HG03159 (cell line): ENCODE measurements at regions not wholly inside any gene's neighbourhood (a gene's known extent, or its start where the extent isn't known, plus 50 kb on each side); places are given as distances from the start of the nearest gene placed in this dataset.
"Not testable (repeated sequence)": the region's sequence is repeated elsewhere in the genome, so short reads cannot be mapped to it uniquely, and the experiment has no call there.

Experiments
- ATAC-seq: cut with Tn5 transposase; IDR thresholded peaks from one replicate; pipeline ENCODE4 v1.9.1; 2021; ENCODE audit warnings: mild to moderate bottlenecking, moderate library complexity; ENCODE audit not compliant: unreplicated experiment

GRCh38 chr12:91307957-91308670, 125.5 kb upstream of the DCN start:
- ATAC-seq: no peak

- ATAC-seq: no peak
Measured at GRCh38 chr12:91290354-91290753, 107.7 kb upstream of the DCN start.

GRCh38 chr12:91289906-91290305, 107.3 kb upstream of the DCN start:
- ATAC-seq: no peak

DNA sequence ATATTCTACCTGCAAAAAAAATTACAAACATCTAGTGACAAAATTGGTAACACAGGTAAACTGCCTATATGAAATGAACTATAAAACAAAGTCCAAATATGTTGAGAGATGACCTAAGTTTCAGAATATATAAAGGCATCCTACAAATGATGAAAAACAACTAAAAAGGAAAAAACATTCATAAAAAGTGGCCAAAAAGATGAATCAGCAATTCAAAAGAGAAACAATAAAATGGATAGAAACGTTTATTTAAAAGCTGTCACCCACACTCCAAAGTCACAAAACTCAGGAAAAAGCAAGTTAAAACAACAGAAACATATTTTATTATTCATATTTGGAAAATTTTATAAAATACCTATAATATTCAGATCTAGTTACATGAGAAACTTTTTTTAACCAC, 106.5 kb upstream of the DCN start:
- ATAC-seq: no peak

DNA sequence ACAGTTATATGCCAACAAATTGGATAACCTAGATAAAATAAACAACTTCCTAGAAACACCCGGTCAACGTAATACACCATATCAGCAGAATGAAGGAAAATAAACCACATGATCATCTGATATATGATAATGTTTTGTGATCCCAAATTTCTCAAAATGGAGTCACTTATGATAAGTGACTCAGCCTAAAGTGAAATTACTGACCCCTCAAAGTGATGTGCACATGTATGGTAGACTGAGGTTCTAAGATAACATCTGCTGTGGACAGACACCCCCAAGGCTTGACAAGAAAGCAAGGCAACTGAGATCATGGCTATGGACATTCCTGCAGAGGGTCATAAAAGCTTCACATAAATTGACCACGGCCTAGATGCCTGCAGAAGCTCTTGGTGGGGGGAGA, 105.1 kb upstream of the DCN start:
- ATAC-seq: no peak

DNA sequence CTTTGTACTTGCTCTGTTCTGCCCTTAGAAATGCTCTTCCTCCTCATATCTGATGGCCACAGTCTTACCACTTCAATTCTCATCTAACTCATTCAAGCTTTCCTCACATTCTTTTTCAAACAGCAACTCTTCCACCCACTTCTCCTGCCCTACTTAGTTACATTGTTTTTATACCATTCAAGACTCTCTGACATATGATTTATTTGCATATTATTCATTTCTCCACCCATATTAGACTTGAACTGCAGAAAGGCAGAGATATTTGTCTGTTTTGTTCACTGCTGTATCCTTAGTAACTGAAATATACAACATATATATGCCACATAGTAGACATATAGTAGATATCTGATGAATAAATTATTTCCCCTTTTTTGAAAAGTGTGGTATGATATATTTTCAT, 95.5 kb upstream of the DCN start:
- ATAC-seq: no peak

DNA sequence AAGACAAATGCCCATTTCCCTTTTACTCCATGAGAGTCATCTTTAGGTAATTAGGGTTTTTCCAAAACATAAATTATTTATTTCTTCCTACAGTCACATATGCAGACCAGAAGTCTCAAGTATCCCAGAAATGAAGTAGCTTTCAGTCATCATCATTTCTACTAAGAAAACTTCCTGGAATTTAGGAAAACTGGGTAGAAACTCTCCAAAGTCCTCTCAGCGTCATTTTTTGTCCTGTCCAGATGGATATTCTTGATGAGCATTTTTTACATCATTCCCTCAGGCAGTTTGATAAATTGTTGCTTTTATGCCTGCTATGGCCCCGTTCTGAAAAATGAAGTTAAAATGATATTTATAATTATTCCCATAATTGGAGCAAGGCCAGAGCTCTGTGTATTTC, 93.9 kb upstream of the DCN start:
- no peak for ATAC-seq

DNA sequence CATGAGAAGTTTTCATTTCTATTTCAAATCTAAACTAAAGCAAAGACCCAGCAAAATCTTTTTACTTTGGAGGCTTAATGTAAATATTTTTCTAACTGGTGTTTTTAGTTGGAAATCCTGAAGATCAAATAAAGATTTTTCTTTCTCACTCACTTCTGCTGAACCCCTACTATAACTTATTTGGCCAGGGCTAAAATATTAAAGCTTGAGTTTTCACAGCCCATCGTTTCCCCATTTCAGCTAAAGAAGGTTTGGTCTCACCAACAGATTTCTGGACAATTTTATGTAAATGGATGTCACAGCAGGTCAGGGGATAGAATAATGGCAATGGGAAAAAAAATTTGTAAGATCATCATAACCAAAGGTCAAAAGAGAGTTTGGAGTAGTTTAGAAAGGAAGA, 92.7 kb upstream of the DCN start:
- no peak for ATAC-seq

DNA sequence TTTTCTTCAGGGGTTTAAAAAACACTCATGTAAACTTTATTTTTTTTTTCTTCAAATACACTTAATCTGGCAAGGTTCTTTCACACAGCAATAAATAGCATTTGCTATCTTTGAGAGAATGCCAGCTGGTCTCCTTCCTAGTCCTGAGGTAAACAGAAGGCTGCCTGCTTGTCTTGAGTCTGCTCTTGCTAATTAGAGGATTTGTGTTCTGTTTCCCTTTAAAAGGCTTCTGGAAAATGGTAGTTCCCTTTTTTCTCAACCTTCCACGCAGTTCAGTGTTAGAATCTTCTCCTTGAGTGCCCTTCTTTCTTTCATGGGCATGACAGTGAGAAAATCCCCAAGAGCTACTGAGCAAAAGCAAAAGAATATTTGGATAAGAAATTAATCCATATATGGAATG, 92.3 kb upstream of the DCN start:
- no peak for ATAC-seq

DNA sequence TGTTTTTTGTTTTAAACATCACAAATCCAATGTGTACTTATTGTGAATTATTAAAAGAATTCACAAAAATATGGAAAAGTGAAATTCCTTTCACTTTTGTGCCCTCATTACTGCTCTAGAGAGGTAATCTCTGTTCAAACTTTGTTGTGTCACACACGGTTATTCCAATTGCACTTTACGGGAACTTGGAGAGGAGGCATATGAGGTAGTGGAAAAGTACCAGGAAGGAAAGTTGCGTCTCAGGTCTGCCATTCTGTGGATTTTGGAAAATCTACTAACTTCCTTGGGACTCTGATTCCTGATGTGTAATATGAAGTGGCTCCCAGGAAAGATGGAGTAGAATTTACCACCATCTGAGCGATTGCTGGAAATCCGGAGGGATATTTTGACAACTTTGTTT, 90.9 kb upstream of the DCN start:
- no peak for ATAC-seq

GRCh38 chr12:91272461-91273063, 89.9 kb upstream of the DCN start:
- ATAC-seq: no peak

DNA sequence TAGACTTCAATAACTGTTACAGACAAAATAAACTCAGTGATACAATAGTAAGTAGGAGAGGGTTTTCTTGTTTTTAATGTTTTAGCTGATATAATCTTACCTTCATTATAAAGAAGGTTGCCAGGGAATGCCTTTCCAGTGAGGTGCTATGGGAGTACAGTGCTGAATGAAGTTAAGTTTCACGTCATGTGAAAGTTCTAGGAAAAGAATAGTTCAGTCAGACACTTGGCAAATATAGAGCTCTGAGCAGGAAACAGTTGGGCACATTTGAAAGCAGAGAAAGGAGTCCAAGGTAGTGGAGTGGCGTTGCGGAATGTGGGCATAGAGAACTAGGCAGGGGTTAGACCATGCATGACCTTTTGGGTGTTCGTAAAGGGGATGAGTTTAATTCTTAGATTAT, 88.6 kb upstream of the DCN start:
- no peak for ATAC-seq

DNA sequence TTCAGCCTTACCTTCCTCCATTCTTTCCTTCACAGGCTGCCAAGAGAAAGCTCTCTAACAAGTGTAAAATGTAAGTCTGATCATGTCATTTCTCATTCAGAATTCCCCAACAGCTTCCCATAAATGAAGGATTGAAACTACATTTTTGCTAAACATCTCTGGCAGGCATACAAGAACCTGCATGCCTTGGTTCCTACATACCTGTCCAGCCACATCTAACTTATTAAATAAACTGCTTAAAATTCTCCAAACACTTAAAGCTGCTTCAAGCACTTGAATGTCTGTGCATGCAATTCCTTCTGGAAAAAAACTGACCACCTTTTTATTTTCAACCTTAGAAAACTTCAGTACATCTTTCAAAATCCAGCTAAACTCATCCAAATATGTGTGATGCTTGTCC, 84.4 kb upstream of the DCN start:
- ATAC-seq: no peak

DNA sequence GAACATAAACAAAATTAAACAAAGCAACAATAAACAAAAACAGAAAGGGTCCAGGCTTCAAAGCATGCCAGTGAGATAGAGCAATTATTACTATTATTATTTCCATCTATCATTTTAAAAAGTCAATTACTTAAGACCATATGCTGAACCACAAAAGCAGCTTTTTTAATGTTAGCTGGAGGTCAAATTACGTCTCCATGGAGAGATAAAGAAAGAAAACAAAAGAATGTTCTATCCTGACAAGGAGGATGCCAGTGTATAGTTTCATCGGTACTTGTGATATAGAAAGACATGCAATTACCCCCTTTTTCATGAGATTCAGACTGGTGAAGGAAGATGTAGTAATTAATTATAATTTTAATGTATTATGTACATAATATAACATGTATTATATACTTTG, 81.6 kb upstream of the DCN start:
- no peak for ATAC-seq

DNA sequence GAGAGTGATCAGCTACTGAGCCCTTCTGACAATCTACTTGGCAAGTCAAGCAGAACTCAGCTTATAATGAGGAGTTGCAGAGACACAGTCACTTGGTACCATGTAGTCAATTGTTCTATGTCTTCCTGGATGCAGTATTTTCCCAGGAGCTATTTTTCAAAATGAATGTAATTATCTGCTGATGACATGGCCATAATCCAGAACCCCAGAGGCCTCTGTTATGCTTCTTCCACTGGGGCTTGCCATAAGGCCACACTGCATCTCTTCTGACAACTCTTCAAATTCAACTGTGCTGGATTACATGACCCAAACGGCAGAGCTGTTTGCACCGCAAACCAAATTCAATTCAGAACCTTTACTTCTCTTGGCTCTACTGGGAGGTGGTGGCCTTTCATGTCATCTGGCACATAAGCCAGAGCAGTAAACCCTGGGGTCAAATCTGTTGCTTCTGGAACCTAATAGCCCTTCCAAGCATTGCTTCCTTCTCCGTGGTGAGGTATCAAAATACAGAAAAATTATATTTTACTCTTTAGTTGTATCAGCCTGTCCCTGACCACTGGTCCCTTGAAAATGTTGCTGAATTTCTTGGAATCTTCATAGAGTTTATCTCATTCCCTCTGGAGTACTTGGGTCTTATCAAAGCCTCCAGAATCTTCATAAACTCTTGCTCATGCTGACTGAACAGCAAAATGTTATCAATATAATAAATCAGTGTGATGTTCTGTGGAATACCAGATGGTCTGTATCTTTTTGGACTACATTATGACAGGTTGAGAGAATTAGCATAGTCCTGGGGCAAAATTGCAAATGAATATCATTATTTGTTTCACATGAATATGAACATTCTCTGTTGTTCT, 79.4 kb upstream of the DCN start:
- no peak for ATAC-seq

DNA sequence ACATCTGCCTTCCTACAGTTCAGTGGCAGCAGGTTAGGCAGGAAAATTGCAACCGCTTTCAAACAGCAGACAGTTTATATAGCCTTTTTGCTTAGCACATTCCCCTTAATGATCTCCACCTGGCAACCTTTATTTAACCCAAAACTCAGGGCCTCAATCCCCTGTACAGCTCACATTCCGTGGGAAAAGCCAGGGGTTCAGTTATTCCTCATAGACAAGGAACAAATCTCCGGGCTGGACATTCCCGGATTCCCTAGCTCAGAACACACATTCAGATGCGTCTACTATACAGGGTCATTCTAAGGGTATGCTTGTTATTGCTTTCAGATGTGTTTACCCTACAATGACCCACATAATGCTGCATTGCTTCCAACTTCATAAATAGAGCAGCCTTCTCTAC, 73.8 kb upstream of the DCN start:
- no peak for ATAC-seq

DNA sequence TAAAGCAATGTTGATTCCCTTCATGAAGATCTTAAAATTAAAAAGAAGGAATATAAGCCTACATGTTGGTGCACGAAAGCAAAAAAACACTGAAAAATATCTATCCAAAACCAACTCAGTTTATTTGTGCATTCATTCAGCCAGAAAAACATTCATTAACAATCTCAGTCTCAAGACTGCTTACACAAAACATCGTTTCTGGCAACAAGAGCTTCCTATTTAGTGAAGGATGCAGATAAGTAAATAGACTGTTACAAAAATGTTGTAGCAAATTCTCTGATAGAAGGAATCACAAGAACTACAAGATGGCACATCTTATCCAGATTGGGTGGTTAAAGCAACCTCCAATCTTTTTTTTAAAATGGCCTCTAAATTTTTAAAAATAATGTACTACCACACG, 69.7 kb upstream of the DCN start:
- no peak for ATAC-seq

GRCh38 chr12:91250273-91250665, 67.7 kb upstream of the DCN start:
- no peak for ATAC-seq

DNA sequence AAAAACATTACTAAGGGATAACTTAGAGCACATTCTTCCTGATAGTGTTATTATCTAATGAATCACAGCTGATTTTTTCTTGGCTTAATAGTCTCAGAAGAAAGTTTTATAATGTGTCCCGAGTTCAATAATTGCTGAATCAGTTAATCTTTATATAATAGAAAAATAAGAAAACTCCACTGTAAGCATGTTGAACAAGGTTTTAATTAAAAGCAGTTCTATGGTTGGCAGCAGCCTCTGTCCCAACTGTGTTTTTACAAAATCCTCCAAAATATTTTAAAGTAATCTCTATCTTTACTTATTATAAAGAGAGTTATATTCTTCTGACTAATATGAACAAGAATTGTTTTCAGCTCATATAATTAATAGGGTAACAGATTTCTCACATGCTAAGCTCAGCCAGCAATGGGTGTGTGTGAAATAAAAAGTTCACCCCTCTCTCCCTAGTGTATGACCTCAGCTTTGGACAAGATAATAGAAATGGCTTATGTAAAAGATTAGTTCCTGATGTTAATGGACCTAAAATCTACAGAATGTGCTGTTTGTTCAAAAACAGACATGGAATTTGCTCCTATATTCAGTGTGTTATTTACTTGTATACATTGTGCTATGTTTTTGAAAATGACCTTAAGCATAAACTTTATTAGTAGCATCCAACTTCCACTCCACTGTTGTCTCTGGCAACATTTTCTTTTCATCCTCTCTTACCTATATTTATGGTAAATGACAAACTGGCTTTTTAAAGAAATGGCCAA, 67.1 kb upstream of the DCN start:
- ATAC-seq: no peak

GRCh38 chr12:91249054-91249453, 66.4 kb upstream of the DCN start:
- no peak for ATAC-seq

GRCh38 chr12:91243177-91243576, 60.6 kb upstream of the DCN start:
- not testable (repeated sequence) for ATAC-seq
